HS-27A (cell line): ENCODE measurements at regions not wholly inside any gene's neighbourhood (a gene's known extent, or its start where the extent isn't known, plus 50 kb on each side); places are given as distances from the start of the nearest gene placed in this dataset.
"Not testable (repeated sequence)": the region's sequence is repeated elsewhere in the genome, so short reads cannot be mapped to it uniquely, and the experiment has no call there.

Source experiments
- DNase-seq: peaks from one replicate; pipeline ENCODE4 v3.0.0-alpha.2; 2012; ENCODE audit warnings: low read depth, missing footprints

DNA sequence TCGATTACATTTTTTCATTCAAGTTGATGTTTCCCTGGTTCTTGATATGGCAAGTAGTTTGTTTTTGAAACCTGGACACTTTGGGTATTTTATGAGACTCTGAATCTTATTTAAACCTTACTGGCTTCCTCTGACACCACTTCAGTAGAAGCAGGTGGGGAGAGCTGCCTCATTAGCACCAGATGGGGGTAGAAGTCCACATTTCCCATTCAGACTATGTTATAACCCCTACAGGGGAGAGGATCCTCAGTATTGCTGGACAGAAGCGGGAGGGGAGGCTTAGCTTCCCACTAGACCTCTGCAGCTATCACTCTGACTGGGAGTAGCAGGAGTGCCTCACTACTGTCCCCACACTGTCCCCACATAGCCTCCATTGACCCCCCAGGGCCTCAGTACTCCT is 145.3 kb upstream of the SLC35G4 start:
- no peak for DNase-seq

GRCh38 chr18:11458447-11458846 is 150.9 kb upstream of the SLC35G4 start:
- no peak for DNase-seq

GRCh38 chr18:11457853-11458252 is 151.5 kb upstream of the SLC35G4 start:
- not testable (repeated sequence) for DNase-seq

- no peak for DNase-seq
These were observed 155.4 kb upstream of the SLC35G4 start for GRCh38 chr18:11454040-11454439.

DNA sequence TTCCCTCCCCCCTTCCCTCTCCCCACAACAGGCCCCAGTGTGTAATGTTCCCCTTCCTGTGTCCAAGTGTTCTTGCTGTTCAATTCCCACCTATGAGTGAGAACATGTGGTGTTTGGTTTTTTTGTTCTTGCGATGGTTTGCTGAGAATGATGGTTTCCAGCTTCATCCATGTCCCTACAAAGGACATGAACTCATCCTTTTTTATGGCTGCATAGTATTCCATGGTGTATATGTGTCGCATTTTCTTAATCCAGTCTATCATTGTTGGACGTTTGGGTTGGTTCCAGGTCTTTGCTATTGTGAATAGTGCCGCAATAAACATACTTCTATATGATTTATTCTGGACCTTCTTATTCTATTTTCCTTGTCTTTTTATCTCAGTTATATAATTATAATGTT is 165.2 kb upstream of the SLC35G4 start:
- not testable (repeated sequence) for DNase-seq

DNA sequence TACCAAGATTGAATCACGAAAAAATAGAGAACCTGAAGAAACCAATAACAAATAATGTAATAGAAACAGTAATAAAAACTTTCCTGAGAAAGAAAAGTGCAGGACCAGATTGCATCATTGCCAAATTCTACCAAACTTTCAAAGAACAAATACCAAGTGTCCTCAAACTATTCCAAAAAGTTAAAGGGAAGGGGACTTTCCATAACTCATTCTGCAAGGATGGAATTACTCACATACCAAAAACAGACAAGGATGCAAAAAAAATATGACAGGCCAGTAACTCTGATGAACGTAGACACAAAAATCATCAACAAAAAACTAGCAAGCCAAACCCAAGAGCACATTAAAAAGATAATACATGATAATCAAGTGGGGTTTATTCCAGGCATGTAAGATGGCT is 172.3 kb upstream of the SLC35G4 start:
- DNase-seq = no peak

DNA sequence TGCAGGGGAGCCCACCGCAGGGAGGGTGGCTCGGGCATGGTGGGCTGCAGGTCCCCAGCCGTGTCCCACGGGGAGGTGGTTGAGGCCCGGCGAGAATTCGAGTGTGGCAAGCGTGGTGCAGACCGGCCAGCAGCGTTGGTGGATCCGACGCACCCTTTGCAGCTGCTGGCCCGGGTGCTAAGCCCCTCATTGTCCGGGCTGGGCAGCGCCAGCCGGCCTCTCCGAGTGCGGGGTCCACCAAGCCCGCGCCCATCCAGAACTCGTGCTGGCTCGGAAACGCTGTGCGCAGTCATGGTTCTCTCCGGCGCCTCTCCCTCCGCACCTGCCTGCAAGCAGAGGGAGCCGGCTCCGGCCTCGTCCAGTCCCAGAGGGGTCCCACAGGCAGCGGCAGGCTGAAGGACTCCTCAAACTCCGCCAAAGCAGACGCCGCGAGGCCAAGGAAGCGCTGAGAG is 177.0 kb upstream of the SLC35G4 start:
- DNase-seq = no peak

GRCh38 chr18:11429876-11430275 is 179.5 kb upstream of the SLC35G4 start:
- DNase-seq = no peak

DNA sequence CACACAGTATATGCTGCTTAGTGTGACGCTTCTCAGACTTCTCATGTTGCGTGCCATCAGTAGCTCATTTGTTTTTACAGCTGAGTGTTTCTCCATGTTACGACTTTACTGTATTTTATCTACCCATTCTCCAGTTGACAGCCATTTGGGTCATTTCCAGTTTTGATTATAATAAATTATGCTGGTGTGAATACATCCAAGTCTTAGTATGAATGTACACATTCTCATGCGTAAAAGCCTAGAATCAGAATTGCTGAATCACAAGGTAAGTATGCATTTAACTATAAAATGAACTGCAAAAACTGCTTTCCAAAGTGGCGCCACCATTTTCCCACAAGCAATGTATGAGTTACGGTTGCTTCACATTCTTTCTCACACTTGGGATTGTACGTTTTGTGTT is 184.2 kb upstream of the SLC35G4 start:
- no peak for DNase-seq

DNA sequence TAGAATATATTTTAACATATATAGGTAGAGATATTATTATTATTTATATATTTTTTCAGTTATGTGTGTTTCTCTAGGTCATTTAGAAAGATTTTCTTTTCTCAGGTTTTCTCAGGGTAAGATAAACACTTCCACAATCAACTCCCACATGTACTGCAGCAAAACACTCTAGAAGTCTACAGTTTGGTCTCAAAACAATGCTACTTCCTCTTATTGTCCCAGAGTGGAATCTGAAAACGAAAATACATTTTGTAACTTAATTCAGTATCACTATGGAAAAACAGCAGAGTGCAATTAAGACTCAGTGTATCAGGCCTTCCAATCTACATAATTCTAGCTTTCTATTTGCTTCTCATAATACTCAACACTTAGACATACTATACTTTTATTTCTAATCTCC is 190.1 kb upstream of the SLC35G4 start:
- no peak for DNase-seq

- no peak for DNase-seq
These were observed 196.6 kb upstream of the SLC35G4 start for GRCh38 chr18:11412811-11413210.

- DNase-seq = no peak
These were observed 198.3 kb upstream of the SLC35G4 start for GRCh38 chr18:11411048-11411447.

DNA sequence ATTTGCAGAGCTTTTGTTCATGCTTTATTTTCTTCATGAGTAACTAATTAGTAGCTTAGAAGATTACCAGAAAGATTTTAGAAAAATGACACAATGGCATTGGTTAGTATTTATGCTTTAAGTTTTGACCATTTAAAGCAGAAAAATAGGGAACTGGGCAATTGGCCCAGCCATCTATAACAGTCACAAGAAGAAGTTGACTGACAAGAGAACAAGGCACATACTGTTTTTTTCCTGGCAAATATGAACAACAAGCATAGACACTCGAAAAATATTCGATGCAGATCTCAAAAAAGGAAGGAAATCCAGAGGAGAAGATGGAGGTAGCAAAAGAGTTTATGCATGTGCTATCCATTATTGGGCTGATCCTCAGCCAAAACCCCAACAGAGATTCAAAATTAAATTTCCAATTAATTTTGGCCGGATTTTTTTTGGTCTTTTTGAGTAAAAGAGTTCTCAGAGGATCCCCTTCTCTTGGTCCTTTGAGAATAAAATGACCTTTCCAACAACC is 200.8 kb upstream of the SLC35G4 start:
- no peak for DNase-seq

DNA sequence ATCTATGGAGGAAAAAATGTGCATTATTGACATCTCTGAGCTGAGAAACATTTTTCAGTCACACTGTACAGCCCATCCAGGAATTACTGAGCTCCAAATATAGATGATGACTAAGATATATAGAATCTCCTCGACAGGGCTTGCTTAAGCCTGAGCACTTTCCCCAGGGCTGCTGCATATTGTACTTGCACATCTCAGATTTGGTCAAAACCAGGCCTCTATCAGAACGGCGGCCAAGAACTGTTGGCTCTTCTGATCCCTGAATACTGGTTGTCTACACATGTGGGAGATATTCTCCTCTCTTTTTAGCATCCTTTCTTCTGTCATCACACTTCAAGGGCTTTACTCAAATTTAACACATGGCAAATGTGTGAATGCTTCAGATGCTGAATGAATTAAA is 201.5 kb upstream of the SLC35G4 start:
- DNase-seq = peak; percentile 49

GRCh38 chr18:11405804-11406203 is 203.6 kb upstream of the SLC35G4 start:
- no peak for DNase-seq

DNA sequence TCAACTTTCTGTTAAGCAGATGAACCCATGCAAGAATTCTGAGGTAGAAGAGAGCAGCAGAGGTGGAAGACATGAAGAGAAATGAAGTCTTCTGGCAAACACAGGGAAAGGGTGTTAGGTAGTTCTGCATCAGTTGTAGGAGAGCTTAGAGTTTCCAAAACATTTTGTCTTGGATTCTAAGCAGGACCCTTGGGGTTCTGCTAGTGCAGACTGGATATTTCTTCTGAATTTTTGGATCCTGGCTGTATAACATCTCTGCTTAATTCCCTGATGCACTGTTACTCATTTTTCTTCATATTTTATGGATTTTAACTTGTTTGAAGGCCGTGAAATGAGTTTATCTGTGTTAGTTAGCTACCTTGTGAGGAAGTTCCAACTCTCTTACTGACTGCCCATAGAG is 208.7 kb upstream of the SLC35G4 start:
- DNase-seq = no peak

DNA sequence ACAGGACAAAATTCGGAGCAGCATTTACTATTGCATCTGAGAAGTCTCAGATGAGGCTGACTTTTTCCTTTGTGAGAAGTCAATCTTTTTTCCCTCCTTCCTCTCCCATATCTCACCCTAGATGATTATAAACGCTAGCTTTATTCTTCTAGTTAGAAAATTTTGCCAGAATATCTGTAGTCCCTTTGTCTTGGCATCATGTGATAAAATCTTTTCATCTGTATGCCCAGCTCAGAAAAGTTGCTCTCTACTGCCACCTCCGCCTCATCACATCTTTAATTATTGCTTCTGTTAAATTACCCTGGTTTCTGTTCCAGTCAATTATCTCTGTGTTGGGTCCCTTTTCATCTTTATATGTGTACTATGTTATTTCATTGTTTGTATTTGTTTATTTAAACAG is 210.8 kb upstream of the SLC35G4 start:
- no peak for DNase-seq

GRCh38 chr18:11392980-11393885 is 216.2 kb upstream of the SLC35G4 start:
- DNase-seq = no peak

DNA sequence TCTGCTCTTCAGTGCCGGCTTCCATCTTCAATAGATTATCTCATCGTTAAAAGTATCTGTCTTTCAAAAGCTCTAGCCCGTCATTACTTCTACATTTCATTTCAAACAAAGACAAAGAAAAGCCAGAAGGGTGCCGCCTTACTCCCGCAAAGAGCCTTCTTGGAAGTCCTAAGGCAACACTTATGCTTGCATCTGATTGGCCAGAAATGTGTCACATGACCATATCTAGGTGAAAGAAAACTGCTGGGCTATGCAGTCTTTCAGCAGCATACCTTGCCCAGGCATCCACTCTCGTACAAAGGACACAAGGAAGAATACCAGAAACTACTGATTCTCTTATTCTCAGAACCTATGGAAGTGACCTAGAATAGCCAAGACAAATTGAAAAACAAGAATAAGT is 217.1 kb upstream of the SLC35G4 start:
- no peak for DNase-seq

DNA sequence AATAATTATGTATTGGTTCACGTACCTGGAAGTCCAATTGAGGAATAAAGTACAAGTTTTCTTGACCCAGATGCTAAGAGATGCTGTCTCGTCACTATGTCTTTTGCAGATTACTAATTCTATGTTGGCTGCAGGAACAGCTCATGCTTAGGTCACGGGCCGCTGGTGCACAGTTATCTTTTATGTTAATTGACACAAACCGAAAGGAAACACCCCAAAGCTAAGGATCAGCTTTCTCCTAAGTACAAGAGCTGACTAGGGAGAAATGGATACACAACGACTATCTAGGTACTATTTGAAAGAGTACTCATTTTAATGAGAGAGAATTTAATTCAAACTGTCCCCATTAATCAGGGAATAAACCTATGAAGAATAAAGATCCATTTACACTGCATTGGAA is 217.7 kb upstream of the SLC35G4 start:
- DNase-seq = no peak

DNA sequence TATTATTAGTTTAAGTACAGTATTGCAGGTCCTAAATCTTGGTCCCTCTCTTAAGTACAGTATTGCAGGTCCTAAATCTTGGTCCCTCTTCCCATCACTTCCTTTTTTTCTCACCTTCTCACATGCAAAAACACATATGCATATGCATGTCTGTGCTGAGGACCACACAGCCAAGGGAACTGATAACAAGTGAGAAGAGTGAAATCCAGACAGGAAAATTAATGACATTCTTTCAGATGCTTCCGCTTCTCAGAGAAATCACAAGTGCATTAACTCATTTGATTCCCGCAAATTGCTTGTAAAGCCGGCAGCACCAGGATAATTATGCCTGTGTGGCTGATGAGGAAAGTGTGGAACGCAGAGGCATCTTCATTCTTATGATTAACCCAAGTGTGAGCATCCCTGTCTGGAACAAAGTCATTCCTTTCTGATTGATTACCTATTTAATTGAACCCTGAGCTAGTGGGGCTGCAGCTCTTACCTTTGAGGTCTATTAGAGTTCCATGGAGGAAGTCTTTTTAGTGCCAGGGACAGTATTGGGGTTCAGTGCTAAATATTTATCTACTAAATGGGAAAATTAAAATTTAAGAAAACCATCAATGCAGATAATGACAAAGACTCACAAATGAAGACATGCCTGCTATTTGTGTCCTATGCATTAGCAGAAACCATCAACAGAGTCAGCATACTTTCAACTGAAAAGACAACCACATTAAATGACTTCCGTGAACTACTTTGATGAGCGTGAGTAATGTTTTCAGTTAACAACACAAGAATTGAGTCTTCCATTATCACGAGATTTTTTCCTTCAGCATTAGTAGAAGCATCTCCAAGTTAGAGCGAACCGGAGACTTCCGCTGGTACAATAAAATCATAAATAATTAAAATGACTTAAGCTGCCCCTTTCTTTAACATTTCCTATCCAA is 220.4 kb upstream of the SLC35G4 start:
- no peak for DNase-seq

DNA sequence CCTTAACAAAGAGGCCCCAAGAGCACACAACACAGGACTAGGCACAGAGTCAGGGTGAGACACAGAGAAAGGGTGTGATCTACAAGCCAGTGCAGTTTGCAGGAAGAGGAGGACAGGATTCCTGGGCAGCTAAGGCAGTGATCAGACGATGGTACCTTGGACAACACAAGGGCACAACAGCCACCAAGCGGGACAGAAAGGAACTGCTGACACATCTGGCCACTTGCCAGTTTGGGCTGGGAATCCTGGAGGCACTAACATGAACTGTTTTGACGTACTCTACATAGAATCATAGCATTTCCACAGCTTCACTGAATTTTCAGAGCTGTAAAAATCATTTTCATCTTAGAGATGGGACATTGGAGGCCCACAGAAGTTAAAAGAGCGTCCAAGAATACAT is 221.5 kb upstream of the SLC35G4 start:
- peak; percentile 75 for DNase-seq

- DNase-seq = no peak
These were observed 226.0 kb upstream of the SLC35G4 start for GRCh38 chr18:11383381-11383780.
